H9 (cell line): ENCODE measurements at regions not wholly inside any gene's neighbourhood (a gene's known extent, or its start where the extent isn't known, plus 50 kb on each side); places are given as distances from the start of the nearest gene placed in this dataset.

ENCODE experiments used
- DNase-seq: peaks from one replicate; pipeline ENCODE4 v3.0.0-alpha.2; 2017
- H2AFZ ChIP-seq: one replicate; pipeline ENCODE4 v1.6.1; 2013; ENCODE audit warnings: mild to moderate bottlenecking, low read length, control low read depth, moderate library complexity
- H2AK5ac ChIP-seq: 2 replicates; pipeline ENCODE4 v1.6.1; 2013; ENCODE audit warnings: low read length, control low read depth, mixed read lengths; ENCODE audit not compliant: insufficient read length
- H2BK120ac ChIP-seq: one replicate; pipeline ENCODE4 v1.6.1; 2013; ENCODE audit warnings: low read depth, mild to moderate bottlenecking, low read length, control low read depth, inconsistent platforms; ENCODE audit not compliant: poor library complexity, severe bottlenecking
- H2BK12ac ChIP-seq: 2 replicates; pipeline ENCODE4 v1.6.1; 2013; ENCODE audit warnings: low read length, control low read depth, mixed read lengths, low read depth; ENCODE audit not compliant: insufficient read length
- H2BK15ac ChIP-seq: 2 replicates; pipeline ENCODE4 v1.6.1; 2013; ENCODE audit warnings: low read depth, low read length, control low read depth
- H2BK20ac ChIP-seq: one replicate; pipeline ENCODE4 v1.6.1; 2013; ENCODE audit warnings: low read depth, mild to moderate bottlenecking, low read length, control low read depth, inconsistent platforms; ENCODE audit not compliant: poor library complexity, severe bottlenecking
- H2BK5ac ChIP-seq: 2 replicates; pipeline ENCODE4 v1.6.1; 2013; ENCODE audit warnings: low read length, control low read depth, mixed read lengths; ENCODE audit not compliant: insufficient read length
- H3K14ac ChIP-seq: 2 replicates; pipeline ENCODE4 v1.6.1; 2013; ENCODE audit warnings: low read length, control low read depth; ENCODE audit not compliant: insufficient read depth
- H3K18ac ChIP-seq: 2 replicates; pipeline ENCODE4 v1.6.1; 2013; ENCODE audit warnings: low read depth, mild to moderate bottlenecking, mixed read lengths, low read length, control low read depth; ENCODE audit not compliant: insufficient read length
- H3K23ac ChIP-seq: 2 replicates; pipeline ENCODE4 v1.6.1; 2013; ENCODE audit warnings: low read length, control low read depth, mixed read lengths, low read depth; ENCODE audit not compliant: insufficient read length
- H3K23me2 ChIP-seq: 2 replicates; pipeline ENCODE4 v1.6.1; 2013; ENCODE audit warnings: low read depth, mild to moderate bottlenecking, mixed read lengths, low read length, control low read depth; ENCODE audit not compliant: insufficient read length, poor library complexity, severe bottlenecking
- H3K27ac ChIP-seq: 2 replicates; pipeline ENCODE4 v1.5.1; 2013; ENCODE audit warnings: low read length, control low read depth, mixed read lengths, low read depth; ENCODE audit not compliant: insufficient read length
- H3K27me3 ChIP-seq: 2 replicates; pipeline ENCODE4 v1.6.1; 2013; ENCODE audit warnings: low read length, control low read depth, inconsistent platforms; ENCODE audit not compliant: insufficient read depth
- H3K4ac ChIP-seq: 2 replicates; pipeline ENCODE4 v1.6.1; 2013; ENCODE audit warnings: low read depth, mild to moderate bottlenecking, control low read depth, inconsistent platforms, low read length, moderate library complexity
- H3K4me1 ChIP-seq: 2 replicates; pipeline ENCODE4 v1.6.1; 2013; ENCODE audit warnings: low read length, control low read depth, inconsistent platforms; ENCODE audit not compliant: insufficient read depth
- H3K4me2 ChIP-seq: 2 replicates; pipeline ENCODE4 v1.6.1; 2013; ENCODE audit warnings: low read length, control low read depth, mixed read lengths; ENCODE audit not compliant: insufficient read length, insufficient read depth
- H3K56ac ChIP-seq: 2 replicates; pipeline ENCODE4 v1.6.1; 2013; ENCODE audit warnings: low read depth, mild to moderate bottlenecking, mixed read lengths, low read length, control low read depth; ENCODE audit not compliant: insufficient read length
- H3K79me1 ChIP-seq: 2 replicates; pipeline ENCODE4 v1.6.1; 2013; ENCODE audit warnings: low read depth, mild to moderate bottlenecking, moderate library complexity, low read length, control low read depth, inconsistent platforms; ENCODE audit not compliant: insufficient read depth, poor library complexity, severe bottlenecking
- H3K79me2 ChIP-seq: 2 replicates; pipeline ENCODE4 v1.6.1; 2013; ENCODE audit warnings: low read length, control low read depth, inconsistent platforms; ENCODE audit not compliant: insufficient read depth
- H3K9ac ChIP-seq: 2 replicates; pipeline ENCODE4 v1.6.1; 2013; ENCODE audit warnings: low read length, control low read depth, mixed read lengths; ENCODE audit not compliant: insufficient read length; ENCODE audit errors: extremely low read depth
- H3K9me3 ChIP-seq: one replicate; pipeline ENCODE4 v1.6.1; 2013; ENCODE audit warnings: low read depth, low read length, inconsistent platforms; ENCODE audit not compliant: control insufficient read depth
- H3T11ph ChIP-seq: one replicate; pipeline ENCODE4 v1.6.1; 2013; ENCODE audit warnings: mild to moderate bottlenecking, low read length, control low read depth, inconsistent platforms
- H4K20me1 ChIP-seq: one replicate; pipeline ENCODE4 v1.6.1; 2013; ENCODE audit not compliant: control insufficient read depth, insufficient read length, insufficient read depth
- H4K5ac ChIP-seq: 2 replicates; pipeline ENCODE4 v1.6.1; 2013; ENCODE audit warnings: low read depth, mild to moderate bottlenecking, mixed read lengths, low read length, control low read depth; ENCODE audit not compliant: insufficient read length
- H4K8ac ChIP-seq: replicated peaks from 2 replicates; pipeline ENCODE4 v1.6.1; 2013; ENCODE audit warnings: low read length, control low read depth, mixed read lengths, low read depth; ENCODE audit not compliant: insufficient read length
- H4K91ac ChIP-seq: 2 replicates; pipeline ENCODE4 v1.6.1; 2013; ENCODE audit warnings: low read depth, mild to moderate bottlenecking, moderate library complexity, mixed read lengths, low read length, control low read depth; ENCODE audit not compliant: insufficient read length
- H3K27ac Mint-ChIP-seq, 3 experiments: 2 replicates in 2 of 3; 3 replicates in 1 of 3; pipeline ENCODE4 v1.8.0; 2020 to 2021; ENCODE audit warnings: mixed read lengths in 3 of 3, mild to moderate bottlenecking in 1 of 3, moderate library complexity in 1 of 3
- H3K27me3 Mint-ChIP-seq: 2 replicates; pipeline ENCODE4 v1.8.0; 2021; ENCODE audit warnings: low read depth, mild to moderate bottlenecking, moderate library complexity, mixed read lengths
- H3K36me3 Mint-ChIP-seq, 3 experiments: 2 replicates in 2 of 3; 3 replicates in 1 of 3; pipeline ENCODE4 v1.8.0; 2020 to 2021; ENCODE audit warnings: low read depth in 3 of 3, mixed read lengths in 3 of 3; ENCODE audit not compliant: insufficient read depth in 1 of 3
- H3K4me1 Mint-ChIP-seq, 2 experiments: 2 replicates each; pipeline ENCODE4 v1.8.0; 2020; ENCODE audit warnings: mixed read lengths in 2 of 2
- H3K4me3 Mint-ChIP-seq, 2 experiments: 2 replicates in 1 of 2; 3 replicates in 1 of 2; pipeline ENCODE4 v1.8.0; 2020 to 2021; ENCODE audit warnings: mild to moderate bottlenecking in 2 of 2, mixed read lengths in 2 of 2, moderate library complexity in 1 of 2
- H3K9me3 Mint-ChIP-seq, 2 experiments: 2 replicates in 1 of 2; 3 replicates in 1 of 2; pipeline ENCODE4 v1.8.0; 2020; ENCODE audit warnings: mild to moderate bottlenecking in 2 of 2, mixed read lengths in 2 of 2, moderate library complexity in 1 of 2
- CTCF ChIP-seq: fragments of 200-600 bp; sonication (generic); conservative IDR thresholded peaks from 3 replicates; pipeline ENCODE4 v1.8.0; 2021; ENCODE audit warnings: antibody characterized with exemption, mild to moderate bottlenecking
- WGBS: extraction: QIAGEN DNeasy Blood & Tissue Kit; methylation state at CpG from one replicate; pipeline ENCODE4 v1.1.7; 2013; ENCODE audit warnings: missing lambda C conversion rate, low lambda C conversion rate, mixed read lengths; ENCODE audit not compliant: insufficient read length; ENCODE audit errors: extremely low coverage; 5-methylcytosine and 5-hydroxymethylcytosine counted together

DNA sequence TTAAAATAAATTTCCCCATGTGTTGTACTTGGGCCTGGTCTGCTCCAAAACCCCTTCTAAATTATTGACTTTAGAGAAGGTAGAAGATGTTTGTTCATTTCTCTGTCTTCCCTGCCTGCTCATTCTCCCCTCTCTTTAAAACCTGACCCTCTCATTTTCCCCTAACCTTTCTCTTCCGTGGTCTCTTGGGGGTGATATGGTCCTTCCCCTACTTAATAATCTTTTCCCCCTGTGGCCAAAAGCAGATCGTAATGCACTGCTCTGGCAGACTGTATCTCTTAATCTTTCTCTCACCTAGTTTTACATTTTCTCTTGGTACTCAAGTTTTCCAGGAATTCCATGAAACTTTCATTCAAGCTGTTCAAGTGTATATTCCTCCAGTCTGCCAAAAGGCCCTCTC lies 301.7 kb downstream of the TTLL7 start:
- no peaks in the 10 kb centered on the region for H4K20me1 ChIP-seq
- no peaks in the 10 kb centered on the region for H3K79me1 ChIP-seq
- H3K9me3 ChIP-seq, result no peaks in the 10 kb centered on the region
- H3K4me2 ChIP-seq, result no peak overlapping the region
- no peak overlapping the region for H2BK15ac ChIP-seq
- no peak overlapping the region for H3K9ac ChIP-seq
- no peak overlapping the region for H2AK5ac ChIP-seq
- H2BK20ac ChIP-seq, result no peak overlapping the region
- H2BK12ac ChIP-seq, result no peak overlapping the region
- no peak overlapping the region for H2BK120ac ChIP-seq
- H3K4me1 ChIP-seq, result peaks cover 8% of the 10 kb centered on the region; the same call in 1 of the 2 replicates
- H3K9me3 Mint-ChIP-seq, result peaks cover 6 to 9% of the 10 kb centered on the region in 2 experiments
- no peak for DNase-seq
- no peak overlapping the region for H3K23ac ChIP-seq
- H3K27ac Mint-ChIP-seq, result no peak overlapping the region
- no peak overlapping the region for H3K4me3 Mint-ChIP-seq
- no peaks in the 10 kb centered on the region for H3K79me2 ChIP-seq
- H3K18ac ChIP-seq, result no peak overlapping the region
- H3K27ac ChIP-seq, result no peak overlapping the region
- H2BK5ac ChIP-seq, result no peak overlapping the region
- H4K5ac ChIP-seq, result no peak overlapping the region
- no peak for TF ChIP-seq CTCF
- H3K14ac ChIP-seq, result no peak overlapping the region
- no peak overlapping the region for H3K4ac ChIP-seq
- no peaks in the 10 kb centered on the region for H3K27me3 ChIP-seq
- no peak overlapping the region for H3K56ac ChIP-seq
- no CpG with 5 or more reads among the region's 2 CpGs for WGBS
- no peaks in the 10 kb centered on the region for H3K23me2 ChIP-seq
- no peak overlapping the region for H4K8ac ChIP-seq
- H3K36me3 Mint-ChIP-seq, result peaks cover 4 to 11% (median 5%) of the 10 kb centered on the region in 3 experiments
- H2AFZ ChIP-seq, result no peak overlapping the region
- H3T11ph ChIP-seq, result no peak overlapping the region
- peaks cover 49 to 51% of the 10 kb centered on the region in 2 experiments for H3K4me1 Mint-ChIP-seq
- no peak overlapping the region for H4K91ac ChIP-seq
- H3K27me3 Mint-ChIP-seq, result peaks cover 3% of the 10 kb centered on the region
